ENCODE measurements at regions not wholly inside any gene's neighbourhood (a gene's known extent, or its start where the extent isn't known, plus 50 kb on each side); places are given as distances from the start of the nearest gene placed in this dataset.

GRCh38 chr7:52129278-52129677 lies 812.7 kb upstream of the COBL start:
- Histone ChIP-seq H3K4me3 (ENCODE audit: low read length) (no peak overlapping the region), H3K36me3 (ENCODE audit: insufficient read depth, low read length) (no peaks in the 10 kb centered on the region), H3K9me3 (ENCODE audit: control insufficient read depth in 1 of 2, insufficient read depth in 1 of 2, low read length in 2 of 2) (peaks cover 0 to 11% of the 10 kb centered on the region in 2 experiments), H3K27ac (ENCODE audit: low read depth in 1 of 2, low read length in 2 of 2) (no peak overlapping the region), H3K4me1 (ENCODE audit: insufficient read depth, low read length) (no peaks in the 10 kb centered on the region), H3K27me3 (ENCODE audit: control insufficient read depth in 1 of 2, insufficient read depth in 2 of 2, low read length in 2 of 2) (no peaks in the 10 kb centered on the region)
- TF ChIP-seq CTCF (IDR thresholded peaks at IDR 0.05): no peak
- H3K9me3 Mint-ChIP-seq: peaks cover 2% of the 10 kb centered on the region
- no peaks in the 10 kb centered on the region for H3K36me3 Mint-ChIP-seq (ENCODE audit: low read depth)
- intact Hi-C loops (cut with DNase I, micrococcal nuclease): no loop called here
- ATAC-seq (ENCODE audit: poor library complexity) (no peak), DNase-seq (no peak)
- H3K27ac Mint-ChIP-seq: no peak overlapping the region
- H3K4me3 Mint-ChIP-seq: no peak overlapping the region
- no peaks in the 10 kb centered on the region for H3K27me3 Mint-ChIP-seq
- POLR2A ChIA-PET: no interaction called here
- no peaks in the 10 kb centered on the region for H3K4me1 Mint-ChIP-seq (ENCODE audit: low read depth)
- CTCF ChIA-PET: no interaction called here

GRCh38 chr7:52120912-52121311 lies 804.3 kb upstream of the COBL start:
- peaks cover 6% of the 10 kb centered on the region for H3K9me3 Mint-ChIP-seq
- H3K9me3 ChIP-seq (ENCODE audit: control insufficient read depth in 1 of 2, insufficient read depth in 1 of 2, low read length in 2 of 2): peaks cover 0 to 3% of the 10 kb centered on the region in 2 experiments
- H3K4me1 Mint-ChIP-seq (ENCODE audit: low read depth): no peaks in the 10 kb centered on the region
- no peak overlapping the region for H3K4me3 ChIP-seq (ENCODE audit: low read length)
- POLR2A ChIA-PET: no interaction called here
- CTCF ChIA-PET: no interaction called here
- no peak for DNase-seq
- H3K27me3 Mint-ChIP-seq: no peaks in the 10 kb centered on the region
- H3K4me3 Mint-ChIP-seq: no peak overlapping the region
- TF ChIP-seq CTCF (IDR thresholded peaks at IDR 0.05): no peak
- no peaks in the 10 kb centered on the region for H3K36me3 ChIP-seq (ENCODE audit: insufficient read depth, low read length)
- no peak overlapping the region for H3K27ac ChIP-seq (ENCODE audit: low read depth in 1 of 2, low read length in 2 of 2)
- no peak overlapping the region for H3K27ac Mint-ChIP-seq
- no peaks in the 10 kb centered on the region for H3K4me1 ChIP-seq (ENCODE audit: insufficient read depth, low read length)
- no peaks in the 10 kb centered on the region for H3K27me3 ChIP-seq (ENCODE audit: control insufficient read depth in 1 of 2, insufficient read depth in 2 of 2, low read length in 2 of 2)
- no peak for ATAC-seq (ENCODE audit: poor library complexity)
- intact Hi-C loops (cut with DNase I, micrococcal nuclease): no loop called here
- H3K36me3 Mint-ChIP-seq (ENCODE audit: low read depth): no peaks in the 10 kb centered on the region

- Histone ChIP-seq H3K4me3 (ENCODE audit: low read length) (no peak overlapping the region), H3K27me3 (ENCODE audit: control insufficient read depth in 1 of 2, insufficient read depth in 2 of 2, low read length in 2 of 2) (no peaks in the 10 kb centered on the region), H3K4me1 (ENCODE audit: insufficient read depth, low read length) (no peaks in the 10 kb centered on the region), H3K36me3 (ENCODE audit: insufficient read depth, low read length) (no peaks in the 10 kb centered on the region), H3K9me3 (ENCODE audit: control insufficient read depth in 1 of 2, insufficient read depth in 1 of 2, low read length in 2 of 2) (peaks cover 0 to 3% of the 10 kb centered on the region in 2 experiments), H3K27ac (ENCODE audit: low read depth in 1 of 2, low read length in 2 of 2) (no peak overlapping the region)
- DNase-seq: no peak
- TF ChIP-seq CTCF (IDR thresholded peaks at IDR 0.05): no peak
- H3K27ac Mint-ChIP-seq: no peak overlapping the region
- peaks cover 6% of the 10 kb centered on the region for H3K9me3 Mint-ChIP-seq
- ATAC-seq (ENCODE audit: poor library complexity): no peak
- no peak overlapping the region for H3K4me3 Mint-ChIP-seq
- H3K36me3 Mint-ChIP-seq (ENCODE audit: low read depth): no peaks in the 10 kb centered on the region
- H3K27me3 Mint-ChIP-seq: no peaks in the 10 kb centered on the region
- intact Hi-C loops (cut with DNase I, micrococcal nuclease): no loop called here
- CTCF ChIA-PET: no interaction called here
- POLR2A ChIA-PET: no interaction called here
- H3K4me1 Mint-ChIP-seq (ENCODE audit: low read depth): no peaks in the 10 kb centered on the region
Observed at GRCh38 chr7:52119537-52119936, 802.9 kb upstream of the COBL start.

Measured in CD4-positive, alpha-beta T cell (primary cell).